Activated CD4-positive, alpha-beta memory T cell treated with anti-CD3 and anti-CD28 coated beads, Interleukin-2, amount 10 ng/mL, durations not matched to agents 7 days and 5 days (primary cell): ENCODE measurements at regions not wholly inside any gene's neighbourhood (a gene's known extent, or its start where the extent isn't known, plus 50 kb on each side); places are given as distances from the start of the nearest gene placed in this dataset.
"Not testable (repeated sequence)": the region's sequence is repeated elsewhere in the genome, so short reads cannot be mapped to it uniquely, and the experiment has no call there.

Source experiments
- CTCF ChIA-PET: fragments of 350-600 bp; sonication (Branson Sonifier 250); formaldehyde crosslinking; loops from one replicate; lab custom pipeline; 2021; ENCODE audit warnings: antibody characterized with exemption, inconsistent platforms; lab: Charles Lee
- POLR2A ChIA-PET: fragments of 350-600 bp; sonication (Branson Sonifier 250); formaldehyde crosslinking; loops from one replicate; lab custom pipeline; 2021; ENCODE audit warnings: antibody characterized with exemption; lab: Charles Lee
- DNase-seq: peaks from one replicate; pipeline ENCODE4 v3.0.0-alpha.2; 2020
- H3K27ac Mint-ChIP-seq: one replicate; pipeline ENCODE4 v1.8.0; 2021; ENCODE audit warnings: mild to moderate bottlenecking, mixed read lengths
- H3K27me3 Mint-ChIP-seq: one replicate; pipeline ENCODE4 v1.8.0; 2021; ENCODE audit warnings: mixed read lengths
- H3K36me3 Mint-ChIP-seq: one replicate; pipeline ENCODE4 v1.8.0; 2021; ENCODE audit warnings: low read depth, mixed read lengths
- H3K4me1 Mint-ChIP-seq: one replicate; pipeline ENCODE4 v1.8.0; 2021; ENCODE audit warnings: mixed read lengths
- H3K4me3 Mint-ChIP-seq: one replicate; pipeline ENCODE4 v1.8.0; 2021; ENCODE audit warnings: mild to moderate bottlenecking, mixed read lengths
- H3K9me3 Mint-ChIP-seq: one replicate; pipeline ENCODE4 v1.8.0; 2021; ENCODE audit warnings: mixed read lengths

- H3K4me3 Mint-ChIP-seq = no peak overlapping the region
- ChIA-PET POLR2A (no interaction called here), CTCF (interaction anchor here (0.9 kb wide), 1 partner anchor 10 kb away, joined by 4 read pairs; no protein-coding TSS in a partner anchor)
- H3K27ac Mint-ChIP-seq = no peak overlapping the region
- H3K27me3 Mint-ChIP-seq = peaks cover 2% of the 10 kb centered on the region
- peaks cover 8% of the 10 kb centered on the region for H3K4me1 Mint-ChIP-seq
- no peaks in the 10 kb centered on the region for H3K9me3 Mint-ChIP-seq
- no peaks in the 10 kb centered on the region for H3K36me3 Mint-ChIP-seq
- DNase-seq = no peak
These were observed 70.9 kb upstream of the WASF3 start for GRCh38 chr13:26486550-26486949.

GRCh38 chr13:26487781-26488180, 69.7 kb upstream of the WASF3 start:
- CTCF ChIA-PET = no interaction called here
- no peaks in the 10 kb centered on the region for H3K9me3 Mint-ChIP-seq

GRCh38 chr13:26488236-26489003, 69.1 kb upstream of the WASF3 start:
- Mint-ChIP-seq H3K4me3 (no peak overlapping the region), H3K9me3 (no peaks in the 10 kb centered on the region), H3K36me3 (no peaks in the 10 kb centered on the region), H3K27me3 (peaks cover 2% of the 10 kb centered on the region), H3K4me1 (peaks cover 1% of the 10 kb centered on the region), H3K27ac (no peak overlapping the region)
- ChIA-PET CTCF (no interaction called here), POLR2A (no interaction called here)
- DNase-seq = no peak

More at GRCh38 chr13:26487781-26488180, 69.7 kb upstream of the WASF3 start:
- POLR2A ChIA-PET = no interaction called here
- no peak for DNase-seq
- no peaks in the 10 kb centered on the region for H3K36me3 Mint-ChIP-seq
- no peak overlapping the region for H3K4me3 Mint-ChIP-seq
- peaks cover 2% of the 10 kb centered on the region for H3K27me3 Mint-ChIP-seq
- peaks cover 3% of the 10 kb centered on the region for H3K4me1 Mint-ChIP-seq
- no peak overlapping the region for H3K27ac Mint-ChIP-seq

- DNase-seq, H3K4me1 Mint-ChIP-seq, H3K27ac Mint-ChIP-seq, H3K4me3 Mint-ChIP-seq, H3K36me3 Mint-ChIP-seq, H3K9me3 Mint-ChIP-seq, H3K27me3 Mint-ChIP-seq, POLR2A ChIA-PET, CTCF ChIA-PET: not testable (repeated sequence)
These were observed 65.2 kb upstream of the WASF3 start for GRCh38 chr13:26492301-26492700.

GRCh38 chr13:26494571-26495195, 62.8 kb upstream of the WASF3 start:
- no peak for DNase-seq
- no peaks in the 10 kb centered on the region for H3K4me1 Mint-ChIP-seq
- H3K27ac Mint-ChIP-seq = no peak overlapping the region
- H3K36me3 Mint-ChIP-seq = no peaks in the 10 kb centered on the region
- ChIA-PET POLR2A (interaction anchor here (4.0 kb wide), 1 partner anchor 309 kb away, joined by 29 read pairs; no protein-coding TSS in a partner anchor), CTCF (interaction anchor here (0.8 to 6.9 kb wide), 3 partner anchors 12 to 310 kb away, joined by 4 to 137 read pairs (median 4); no protein-coding TSS in a partner anchor)
- H3K27me3 Mint-ChIP-seq = peaks cover 2% of the 10 kb centered on the region
- no peak overlapping the region for H3K4me3 Mint-ChIP-seq
- no peaks in the 10 kb centered on the region for H3K9me3 Mint-ChIP-seq

- no peak overlapping the region for H3K27ac Mint-ChIP-seq
- no peak overlapping the region for H3K4me3 Mint-ChIP-seq
- POLR2A ChIA-PET = interaction anchor here (4.0 kb wide), 1 partner anchor 310 kb away, joined by 29 read pairs; no protein-coding TSS in a partner anchor
- H3K9me3 Mint-ChIP-seq = no peaks in the 10 kb centered on the region
- H3K4me1 Mint-ChIP-seq = no peaks in the 10 kb centered on the region
- H3K36me3 Mint-ChIP-seq = no peaks in the 10 kb centered on the region
- no peaks in the 10 kb centered on the region for H3K27me3 Mint-ChIP-seq
- CTCF ChIA-PET = interaction anchor here (1.0 to 6.9 kb wide), 8 partner anchors 13 to 363 kb away, joined by 3 to 137 read pairs (median 4); no protein-coding TSS in a partner anchor
- DNase-seq = no peak
These were observed 61.7 kb upstream of the WASF3 start for GRCh38 chr13:26495750-26496149.

- no peaks in the 10 kb centered on the region for H3K4me1 Mint-ChIP-seq
- CTCF ChIA-PET = interaction anchor here (1.0 to 6.9 kb wide), 2 partner anchors 32 to 313 kb away, joined by 3 to 137 read pairs; no protein-coding TSS in a partner anchor
- H3K36me3 Mint-ChIP-seq = no peaks in the 10 kb centered on the region
- H3K4me3 Mint-ChIP-seq = no peak overlapping the region
- POLR2A ChIA-PET = interaction anchor here (0.8 to 4.0 kb wide), 2 partner anchors 24 to 312 kb away, joined by 3 to 29 read pairs; no protein-coding TSS in a partner anchor
- no peak overlapping the region for H3K27ac Mint-ChIP-seq
- no peaks in the 10 kb centered on the region for H3K27me3 Mint-ChIP-seq
- no peak for DNase-seq
- no peaks in the 10 kb centered on the region for H3K9me3 Mint-ChIP-seq
These were observed 59.4 kb upstream of the WASF3 start for GRCh38 chr13:26497968-26498511.

- no peaks in the 10 kb centered on the region for H3K36me3 Mint-ChIP-seq
- DNase-seq = no peak
- no peaks in the 10 kb centered on the region for H3K4me1 Mint-ChIP-seq
- ChIA-PET CTCF (interaction anchor here (1.0 to 6.9 kb wide), 2 partner anchors 31 to 314 kb away, joined by 3 to 137 read pairs; no protein-coding TSS in a partner anchor), POLR2A (no interaction called here)
- peaks cover 3% of the 10 kb centered on the region for H3K27me3 Mint-ChIP-seq
- no peak overlapping the region for H3K27ac Mint-ChIP-seq
- no peak overlapping the region for H3K4me3 Mint-ChIP-seq
- H3K9me3 Mint-ChIP-seq = no peaks in the 10 kb centered on the region
These were observed 58.6 kb upstream of the WASF3 start for GRCh38 chr13:26498656-26499601.

- POLR2A ChIA-PET = no interaction called here
- H3K27ac Mint-ChIP-seq = no peak overlapping the region
These were observed 56.7 kb upstream of the WASF3 start for GRCh38 chr13:26500618-26501320.

GRCh38 chr13:26501641-26502040, 55.8 kb upstream of the WASF3 start:
- H3K4me1 Mint-ChIP-seq = no peaks in the 10 kb centered on the region
- H3K4me3 Mint-ChIP-seq = no peak overlapping the region
- POLR2A ChIA-PET = interaction anchor here (1.6 kb wide), 1 partner anchor 316 kb away, joined by 3 read pairs; no protein-coding TSS in a partner anchor
- H3K9me3 Mint-ChIP-seq = no peaks in the 10 kb centered on the region
- no peak overlapping the region for H3K27ac Mint-ChIP-seq
- CTCF ChIA-PET = interaction anchor here (0.7 to 1.5 kb wide), 2 partner anchors 197 to 317 kb away, joined by 3 to 6 read pairs; no protein-coding TSS in a partner anchor
- no peak for DNase-seq
- peaks cover 3% of the 10 kb centered on the region for H3K27me3 Mint-ChIP-seq
- no peaks in the 10 kb centered on the region for H3K36me3 Mint-ChIP-seq

More at GRCh38 chr13:26500618-26501320, 56.7 kb upstream of the WASF3 start:
- CTCF ChIA-PET = no interaction called here
- Mint-ChIP-seq H3K9me3 (no peaks in the 10 kb centered on the region), H3K4me3 (no peak overlapping the region), H3K4me1 (no peaks in the 10 kb centered on the region), H3K27me3 (peaks cover 3% of the 10 kb centered on the region), H3K36me3 (no peaks in the 10 kb centered on the region)
- no peak for DNase-seq

- H3K27ac Mint-ChIP-seq = no peak overlapping the region
- POLR2A ChIA-PET = interaction anchor here (1.6 kb wide), 1 partner anchor 317 kb away, joined by 3 read pairs; no protein-coding TSS in a partner anchor
- no peak for DNase-seq
- CTCF ChIA-PET = interaction anchor here (1.5 kb wide), 1 partner anchor 196 kb away, joined by 6 read pairs; no protein-coding TSS in a partner anchor
- H3K4me1 Mint-ChIP-seq = no peaks in the 10 kb centered on the region
- peaks cover 3% of the 10 kb centered on the region for H3K27me3 Mint-ChIP-seq
- no peaks in the 10 kb centered on the region for H3K36me3 Mint-ChIP-seq
- no peak overlapping the region for H3K4me3 Mint-ChIP-seq
- H3K9me3 Mint-ChIP-seq = peaks cover under 1% of the 10 kb centered on the region
These were observed 54.7 kb upstream of the WASF3 start for GRCh38 chr13:26502826-26503225.
